NCI-H2196 (cell line): ENCODE measurements at regions not wholly inside any gene's neighbourhood (a gene's known extent, or its start where the extent isn't known, plus 50 kb on each side); places are given as distances from the start of the nearest gene placed in this dataset.

Experiments
- DNase-seq: peaks from one replicate; lab custom pipeline; 2025; ENCODE audit not compliant: unreplicated experiment; lab: John Stamatoyannopoulos, UW

GRCh38 chr13:80133631-80134261 lies 207.2 kb downstream of the SPRY2 start:
- DNase-seq = no peak

GRCh38 chr13:80132741-80133601 lies 208.0 kb downstream of the SPRY2 start:
- peak; percentile 4 for DNase-seq

- DNase-seq = no peak
These were observed 209.7 kb downstream of the SPRY2 start for GRCh38 chr13:80131204-80131603.

- no peak for DNase-seq
These were observed 214.4 kb downstream of the SPRY2 start for GRCh38 chr13:80126389-80127068.

- DNase-seq = no peak
These were observed 217.0 kb downstream of the SPRY2 start for GRCh38 chr13:80123945-80124344.

GRCh38 chr13:80121038-80121437 lies 219.9 kb downstream of the SPRY2 start:
- no peak for DNase-seq

GRCh38 chr13:80118506-80118905 lies 222.4 kb downstream of the SPRY2 start:
- DNase-seq = no peak

GRCh38 chr13:80118099-80118498 lies 222.8 kb downstream of the SPRY2 start:
- no peak for DNase-seq

GRCh38 chr13:80117515-80117914 lies 223.4 kb downstream of the SPRY2 start:
- no peak for DNase-seq

- no peak for DNase-seq
These were observed 224.8 kb downstream of the SPRY2 start for GRCh38 chr13:80116107-80116506.

GRCh38 chr13:80115616-80116015 lies 225.3 kb downstream of the SPRY2 start:
- DNase-seq = no peak

- DNase-seq = no peak
These were observed 227.0 kb downstream of the SPRY2 start for GRCh38 chr13:80113714-80114454.

GRCh38 chr13:80109303-80109702 lies 231.6 kb downstream of the SPRY2 start:
- DNase-seq = no peak

GRCh38 chr13:80105350-80105749 lies 235.6 kb downstream of the SPRY2 start:
- DNase-seq = no peak

- DNase-seq = no peak
These were observed 239.9 kb downstream of the SPRY2 start for GRCh38 chr13:80101040-80101439.

GRCh38 chr13:80100636-80101035 lies 240.3 kb downstream of the SPRY2 start:
- DNase-seq = no peak

- no peak for DNase-seq
These were observed 243.4 kb downstream of the SPRY2 start for GRCh38 chr13:80097561-80097960.

GRCh38 chr13:80096383-80096782 lies 244.5 kb downstream of the SPRY2 start:
- DNase-seq = no peak

- DNase-seq = no peak
These were observed 246.4 kb downstream of the SPRY2 start for GRCh38 chr13:80094526-80094925.

- no peak for DNase-seq
These were observed 247.0 kb downstream of the SPRY2 start for GRCh38 chr13:80093888-80094287.

- DNase-seq = no peak
These were observed 254.6 kb downstream of the SPRY2 start for GRCh38 chr13:80086304-80086721.
